Fibroblast of mammary gland (primary cell): ENCODE measurements at regions not wholly inside any gene's neighbourhood (a gene's known extent, or its start where the extent isn't known, plus 50 kb on each side); places are given as distances from the start of the nearest gene placed in this dataset.
"Not testable (repeated sequence)": the region's sequence is repeated elsewhere in the genome, so short reads cannot be mapped to it uniquely, and the experiment has no call there.

Experiments
- DNase-seq: peaks from one replicate; pipeline ENCODE4 v3.0.0-alpha.2; 2010; ENCODE audit warnings: low read depth
- H3K4me3 ChIP-seq: 2 replicates; pipeline ENCODE4 v1.5.1; 2011; ENCODE audit warnings: low read depth, mild to moderate bottlenecking, low read length, moderate library complexity; ENCODE audit not compliant: control insufficient read depth
- TF ChIP-seq, protein P1 (sequence below): conservative IDR thresholded peaks from 2 replicates; pipeline ENCODE4 v1.5.1; 2011; ENCODE audit warnings: low read depth, low read length, inconsistent platforms; ENCODE audit not compliant: control insufficient read depth, insufficient read depth

DNA sequence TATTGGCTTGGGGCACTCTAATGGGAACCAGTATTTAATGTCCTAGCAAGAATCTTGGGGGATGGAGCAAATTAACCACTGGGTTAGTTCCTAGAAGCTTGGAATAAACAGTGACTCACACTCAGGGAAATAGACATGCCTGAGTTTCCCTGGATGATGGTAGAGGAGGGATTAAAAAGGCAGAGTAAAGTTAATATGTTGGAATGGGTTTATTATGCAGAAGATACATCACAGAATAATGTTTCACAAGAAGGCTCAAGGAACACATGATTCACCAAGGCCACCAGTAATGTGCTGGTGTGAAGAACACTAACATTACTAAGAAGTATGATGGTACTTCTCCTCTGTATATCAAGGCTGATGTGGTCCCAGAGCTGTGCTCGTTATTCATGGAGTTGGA lies 752.9 kb upstream of the SEMA6A start:
- H3K4me3 ChIP-seq, result no peak overlapping the region
- DNase-seq, result no peak
- TF ChIP-seq, protein P1, sequence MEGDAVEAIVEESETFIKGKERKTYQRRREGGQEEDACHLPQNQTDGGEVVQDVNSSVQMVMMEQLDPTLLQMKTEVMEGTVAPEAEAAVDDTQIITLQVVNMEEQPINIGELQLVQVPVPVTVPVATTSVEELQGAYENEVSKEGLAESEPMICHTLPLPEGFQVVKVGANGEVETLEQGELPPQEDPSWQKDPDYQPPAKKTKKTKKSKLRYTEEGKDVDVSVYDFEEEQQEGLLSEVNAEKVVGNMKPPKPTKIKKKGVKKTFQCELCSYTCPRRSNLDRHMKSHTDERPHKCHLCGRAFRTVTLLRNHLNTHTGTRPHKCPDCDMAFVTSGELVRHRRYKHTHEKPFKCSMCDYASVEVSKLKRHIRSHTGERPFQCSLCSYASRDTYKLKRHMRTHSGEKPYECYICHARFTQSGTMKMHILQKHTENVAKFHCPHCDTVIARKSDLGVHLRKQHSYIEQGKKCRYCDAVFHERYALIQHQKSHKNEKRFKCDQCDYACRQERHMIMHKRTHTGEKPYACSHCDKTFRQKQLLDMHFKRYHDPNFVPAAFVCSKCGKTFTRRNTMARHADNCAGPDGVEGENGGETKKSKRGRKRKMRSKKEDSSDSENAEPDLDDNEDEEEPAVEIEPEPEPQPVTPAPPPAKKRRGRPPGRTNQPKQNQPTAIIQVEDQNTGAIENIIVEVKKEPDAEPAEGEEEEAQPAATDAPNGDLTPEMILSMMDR, result no peak

DNA sequence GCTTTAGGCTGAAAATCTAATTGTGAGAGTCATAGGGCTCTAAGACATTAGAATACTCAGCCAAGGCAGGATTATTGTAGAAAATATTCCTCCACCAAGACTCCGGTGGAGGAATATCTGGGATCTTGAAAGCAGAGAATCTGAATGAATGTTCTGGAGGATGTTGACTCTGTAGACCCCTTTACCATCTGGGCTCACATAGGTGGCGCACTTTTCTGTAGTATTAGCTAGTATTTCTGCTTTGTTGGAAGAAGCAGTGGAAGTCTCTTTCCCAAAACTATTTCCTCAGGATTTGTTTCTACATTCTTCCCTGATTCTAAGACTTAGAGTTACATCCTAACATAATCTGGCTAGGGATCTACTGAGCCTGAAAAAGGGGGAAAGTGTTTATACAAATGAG lies 752.4 kb upstream of the SEMA6A start:
- no peak for DNase-seq
- TF ChIP-seq, protein P1, result no peak
- H3K4me3 ChIP-seq, result no peak overlapping the region

DNA sequence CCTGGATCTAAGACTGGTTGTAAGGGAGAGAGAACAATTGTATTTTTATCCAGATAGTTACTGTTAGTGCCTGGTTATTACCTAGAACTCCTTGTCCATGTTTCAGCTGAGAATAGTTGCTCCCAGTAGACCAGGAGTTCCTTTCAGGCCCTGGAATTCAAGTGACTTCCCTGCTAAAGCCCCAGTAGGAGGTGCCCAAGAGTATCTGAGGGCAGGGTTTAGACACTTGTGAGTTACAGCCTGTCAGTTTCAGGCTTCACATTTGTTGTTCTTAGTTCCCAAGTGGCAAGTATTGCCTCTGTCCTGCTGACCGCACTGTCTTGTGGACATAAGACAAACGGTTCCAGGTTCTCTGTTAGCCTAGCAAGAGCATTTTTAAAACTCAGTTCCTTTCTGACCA lies 743.9 kb upstream of the SEMA6A start:
- TF ChIP-seq, protein P1, result no peak
- H3K4me3 ChIP-seq, result no peak overlapping the region
- DNase-seq, result no peak

- TF ChIP-seq, protein P1, result no peak
- no peak for DNase-seq
- H3K4me3 ChIP-seq, result no peak overlapping the region
Observed at GRCh38 chr5:117315170-117315569, 740.5 kb upstream of the SEMA6A start.

- DNase-seq, H3K4me3 ChIP-seq: not testable (repeated sequence)
Observed at GRCh38 chr5:117304512-117305107, 730.0 kb upstream of the SEMA6A start.

DNA sequence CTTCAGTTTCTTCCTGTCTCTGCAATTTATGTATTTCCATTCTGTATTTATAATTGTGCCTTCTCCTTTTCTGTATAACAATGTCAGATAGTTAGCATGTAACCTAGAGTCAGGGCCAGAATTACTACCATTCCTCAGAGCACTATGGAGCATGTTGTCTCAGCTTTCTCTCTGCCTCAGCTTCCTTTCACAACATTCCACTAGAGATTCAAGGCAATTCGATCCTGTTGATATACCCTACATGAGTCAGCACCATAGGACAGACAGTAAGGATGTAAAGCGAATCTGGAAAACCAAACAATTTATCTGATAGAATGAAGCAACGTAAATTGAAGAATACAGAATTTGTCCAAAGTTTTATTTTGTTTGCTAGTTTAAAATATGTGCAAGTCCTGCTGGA lies 728.3 kb upstream of the SEMA6A start:
- TF ChIP-seq, protein P1, result no peak
- no peak overlapping the region for H3K4me3 ChIP-seq
- DNase-seq, result no peak

DNA sequence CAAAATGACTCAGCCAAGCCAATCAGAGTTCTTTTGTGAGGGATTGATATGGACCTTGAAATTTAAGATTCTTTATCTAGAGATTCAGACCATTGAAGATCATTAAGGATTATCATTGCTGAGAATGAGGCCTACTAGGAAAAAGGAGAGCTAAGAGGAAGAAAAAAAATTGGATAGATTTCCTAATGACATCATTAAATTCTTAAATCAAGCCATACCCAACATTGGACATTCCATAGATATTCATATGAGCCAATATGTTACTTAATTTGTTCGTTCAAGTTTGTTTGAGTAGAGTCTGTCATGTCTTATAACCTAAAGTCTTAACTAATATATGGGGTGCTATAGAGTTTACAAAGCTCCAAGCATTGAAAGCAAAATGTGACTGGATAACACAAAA lies 727.9 kb upstream of the SEMA6A start:
- H3K4me3 ChIP-seq, result no peak overlapping the region
- DNase-seq, result no peak
- TF ChIP-seq, protein P1, result no peak

- H3K4me3 ChIP-seq, result no peak overlapping the region
- no peak for DNase-seq
- TF ChIP-seq, protein P1, result no peak
Observed at GRCh38 chr5:117299936-117300328, 725.3 kb upstream of the SEMA6A start.
